RWPE2 (cell line): ENCODE measurements at regions not wholly inside any gene's neighbourhood (a gene's known extent, or its start where the extent isn't known, plus 50 kb on each side); places are given as distances from the start of the nearest gene placed in this dataset.
A peak's percentile ranks its signal among the peaks of the same experiment; 100 is the strongest.

Experiments used
- ATAC-seq: fragments of 200-7000 bp; cut with Tn5 transposase; 3 replicates; pipeline ENCODE4 v1.9.1; 2021; ENCODE audit warnings: low read depth
- DNase-seq: peaks from one replicate; pipeline ENCODE4 v3.0.0-alpha.2; 2020; ENCODE audit warnings: low spot score
- H3K27ac ChIP-seq: fragments of 450-650 bp; 2 replicates; pipeline ENCODE4 v1.5.1; 2017; ENCODE audit warnings: mild to moderate bottlenecking; ENCODE audit not compliant: poor library complexity, severe bottlenecking
- H3K27me3 ChIP-seq: fragments of 250-450 bp; sonication (Bioruptor Pico); 2 replicates; pipeline ENCODE4 v1.5.1; 2021; ENCODE audit warnings: mild to moderate bottlenecking, moderate library complexity; ENCODE audit not compliant: insufficient read depth, poor library complexity, severe bottlenecking
- H3K36me3 ChIP-seq: fragments of 250-450 bp; sonication (Bioruptor Pico); 2 replicates; pipeline ENCODE4 v1.5.1; 2020; ENCODE audit warnings: low read depth, mild to moderate bottlenecking, moderate library complexity
- H3K4me1 ChIP-seq: fragments of 250-450 bp; sonication (Bioruptor Pico); 2 replicates; pipeline ENCODE4 v1.5.1; 2021; ENCODE audit warnings: mild to moderate bottlenecking, moderate library complexity; ENCODE audit not compliant: insufficient read depth, poor library complexity, severe bottlenecking
- H3K4me3 ChIP-seq: fragments of 250-450 bp; sonication (Bioruptor Pico); 2 replicates; pipeline ENCODE4 v1.5.1; 2021; ENCODE audit warnings: mild to moderate bottlenecking, moderate library complexity; ENCODE audit not compliant: severe bottlenecking
- H3K9me3 ChIP-seq: fragments of 250-450 bp; sonication (Bioruptor Pico); 2 replicates; pipeline ENCODE4 v1.5.1; 2021; ENCODE audit warnings: mild to moderate bottlenecking, moderate library complexity; ENCODE audit not compliant: severe bottlenecking
- CTCF ChIP-seq: fragments of 450-650 bp; IDR thresholded peaks from one replicate; pipeline ENCODE4 v1.5.1; 2017; ENCODE audit warnings: mild to moderate bottlenecking, moderate library complexity; ENCODE audit not compliant: poor library complexity, severe bottlenecking

DNA sequence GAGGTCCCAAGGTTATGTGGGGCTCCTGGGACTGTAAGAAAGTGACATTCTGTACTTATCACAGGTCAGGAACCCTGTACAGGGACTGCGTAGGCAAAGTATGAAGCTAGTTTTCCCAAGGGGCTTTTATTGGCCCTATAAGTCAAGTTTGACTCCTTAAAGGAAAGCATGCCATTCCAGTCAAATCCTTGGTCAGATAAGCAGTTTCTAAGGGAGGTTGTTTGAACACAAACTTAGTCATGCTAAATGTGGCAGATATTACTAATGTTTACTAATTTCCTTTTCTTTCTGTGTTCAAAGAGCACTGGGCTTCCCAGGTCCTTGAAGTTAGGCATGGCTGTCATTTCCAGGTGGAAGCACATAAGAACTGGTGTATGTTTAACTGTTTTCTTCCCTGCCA, 472.4 kb downstream of the ATP23 start:
- no peak for DNase-seq
- ATAC-seq: peak; percentile 89
- no peak overlapping the region for H3K4me3 ChIP-seq

GRCh38 chr12:58414398-58414871, 473.1 kb downstream of the ATP23 start:
- TF ChIP-seq CTCF: no peak
- Histone ChIP-seq H3K4me1 (peaks cover 18% of the 10 kb centered on the region), H3K36me3 (no peaks in the 10 kb centered on the region), H3K4me3 (no peak overlapping the region), H3K9me3 (no peaks in the 10 kb centered on the region), H3K27me3 (no peaks in the 10 kb centered on the region), H3K27ac (peak overlapping the region; percentile 83)
- ATAC-seq (peak; percentile 74), DNase-seq (no peak)

More for the DNA sequence above, 472.4 kb downstream of the ATP23 start:
- TF ChIP-seq CTCF: no peak
- Histone ChIP-seq H3K27me3 (no peaks in the 10 kb centered on the region), H3K36me3 (no peaks in the 10 kb centered on the region), H3K9me3 (no peaks in the 10 kb centered on the region), H3K4me1 (peaks cover 18% of the 10 kb centered on the region), H3K27ac (peak overlapping the region; percentile 83)

- TF ChIP-seq CTCF: no peak
- H3K27ac ChIP-seq: peak overlapping the region; percentile 83
- no peaks in the 10 kb centered on the region for H3K36me3 ChIP-seq
- DNase-seq (no peak), ATAC-seq (no peak)
- no peak overlapping the region for H3K4me3 ChIP-seq
- no peaks in the 10 kb centered on the region for H3K27me3 ChIP-seq
- no peaks in the 10 kb centered on the region for H3K9me3 ChIP-seq
- peaks cover 31% of the 10 kb centered on the region for H3K4me1 ChIP-seq
Observed at GRCh38 chr12:58415716-58416115, 474.3 kb downstream of the ATP23 start.

- H3K4me1 ChIP-seq: peaks cover 33% of the 10 kb centered on the region
- H3K27me3 ChIP-seq: no peaks in the 10 kb centered on the region
- no peak overlapping the region for H3K27ac ChIP-seq
- H3K9me3 ChIP-seq: no peaks in the 10 kb centered on the region
- no peaks in the 10 kb centered on the region for H3K36me3 ChIP-seq
- no peak for TF ChIP-seq CTCF
- no peak for ATAC-seq
- no peak overlapping the region for H3K4me3 ChIP-seq
- DNase-seq: no peak
Observed at GRCh38 chr12:58416236-58416635, 474.9 kb downstream of the ATP23 start.

DNA sequence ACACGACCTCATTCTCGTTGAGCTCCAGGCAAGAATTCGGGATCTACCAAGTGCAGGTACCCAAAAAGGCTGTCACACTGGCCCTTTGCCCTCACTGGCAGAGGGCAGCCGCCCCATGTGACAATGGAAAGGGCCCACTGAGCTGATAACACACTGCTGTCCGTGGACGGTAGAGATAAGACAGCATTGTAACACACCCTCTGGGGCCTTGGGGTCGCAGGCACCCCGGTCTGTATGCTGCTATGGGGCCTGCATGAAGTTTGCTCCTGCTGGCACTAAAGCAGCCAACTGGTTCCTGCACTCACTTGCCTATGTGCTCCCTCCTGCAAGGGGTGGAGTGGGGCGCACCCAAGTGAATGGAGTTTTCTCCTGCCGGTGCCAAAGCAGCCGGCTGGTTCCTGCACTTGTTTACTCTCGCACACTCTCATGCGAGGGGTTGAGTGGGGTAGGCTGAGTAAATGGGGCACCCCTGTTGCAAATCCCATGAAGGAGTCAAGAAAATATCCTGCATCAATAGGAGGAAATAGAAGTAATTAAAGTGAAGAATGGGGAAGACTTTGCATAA, 477.9 kb downstream of the ATP23 start:
- no peak for TF ChIP-seq CTCF
- peaks cover 34% of the 10 kb centered on the region for H3K4me1 ChIP-seq
- no peaks in the 10 kb centered on the region for H3K27me3 ChIP-seq
- no peak overlapping the region for H3K4me3 ChIP-seq
- ATAC-seq: no peak
- no peaks in the 10 kb centered on the region for H3K9me3 ChIP-seq
- H3K36me3 ChIP-seq: no peaks in the 10 kb centered on the region
- H3K27ac ChIP-seq: peak overlapping the region; percentile 50
- DNase-seq: no peak
